HG03457 (cell line): ENCODE measurements at regions not wholly inside any gene's neighbourhood (a gene's known extent, or its start where the extent isn't known, plus 50 kb on each side); places are given as distances from the start of the nearest gene placed in this dataset.

ENCODE experiments used
- ATAC-seq: cut with Tn5 transposase; IDR thresholded peaks from one replicate; pipeline ENCODE4 v1.9.1; 2021; ENCODE audit warnings: moderate number of reproducible peaks; ENCODE audit not compliant: unreplicated experiment

- no peak for ATAC-seq
Observed at GRCh38 chr4:34619531-34620162, 1624.7 kb downstream of the ARAP2 start.

- ATAC-seq = no peak
Observed at GRCh38 chr4:34628471-34628870, 1615.8 kb downstream of the ARAP2 start.

GRCh38 chr4:34629451-34629850 is 1614.9 kb downstream of the ARAP2 start:
- ATAC-seq = no peak

- no peak for ATAC-seq
Observed at GRCh38 chr4:34633241-34633640, 1611.1 kb downstream of the ARAP2 start.

GRCh38 chr4:34636623-34637022 is 1607.7 kb downstream of the ARAP2 start:
- ATAC-seq = no peak

GRCh38 chr4:34643476-34643875 is 1600.8 kb downstream of the ARAP2 start:
- no peak for ATAC-seq

GRCh38 chr4:34644579-34645115 is 1599.7 kb downstream of the ARAP2 start:
- ATAC-seq = no peak

- ATAC-seq = no peak
Observed at GRCh38 chr4:34649716-34650115, 1594.6 kb downstream of the ARAP2 start.

GRCh38 chr4:34664051-34664450 is 1580.3 kb downstream of the ARAP2 start:
- no peak for ATAC-seq

GRCh38 chr4:34676400-34676799 is 1567.9 kb downstream of the ARAP2 start:
- ATAC-seq = no peak

GRCh38 chr4:34678431-34678830 is 1565.9 kb downstream of the ARAP2 start:
- ATAC-seq = no peak

GRCh38 chr4:34679228-34679627 is 1565.1 kb downstream of the ARAP2 start:
- ATAC-seq = no peak

GRCh38 chr4:34709564-34709963 is 1534.8 kb downstream of the ARAP2 start:
- ATAC-seq = no peak

- ATAC-seq = no peak
Observed at GRCh38 chr4:34718576-34719245, 1525.6 kb downstream of the ARAP2 start.

- no peak for ATAC-seq
Observed at GRCh38 chr4:34720571-34720970, 1523.7 kb downstream of the ARAP2 start.

GRCh38 chr4:34721835-34722234 is 1522.5 kb downstream of the ARAP2 start:
- ATAC-seq = no peak

GRCh38 chr4:34723605-34724004 is 1520.7 kb downstream of the ARAP2 start:
- no peak for ATAC-seq

GRCh38 chr4:34724491-34724890 is 1519.8 kb downstream of the ARAP2 start:
- ATAC-seq = no peak

GRCh38 chr4:34731070-34731469 is 1513.2 kb downstream of the ARAP2 start:
- no peak for ATAC-seq

- ATAC-seq = no peak
Observed at GRCh38 chr4:34732176-34732950, 1512.0 kb downstream of the ARAP2 start.

- ATAC-seq = no peak
Observed at GRCh38 chr4:34733185-34733941, 1511.0 kb downstream of the ARAP2 start.
